Smooth muscle cell of the brain vasculature (primary cell): ENCODE measurements at regions not wholly inside any gene's neighbourhood (a gene's known extent, or its start where the extent isn't known, plus 50 kb on each side); places are given as distances from the start of the nearest gene placed in this dataset.
A peak's percentile ranks its signal among the peaks of the same experiment; 100 is the strongest.
"Not testable (repeated sequence)": the region's sequence is repeated elsewhere in the genome, so short reads cannot be mapped to it uniquely, and the experiment has no call there.

Experiments used
- DNase-seq: peaks from one replicate; pipeline ENCODE4 v3.0.0-alpha.2; 2012; ENCODE audit warnings: low read depth, low spot score

- DNase-seq = no peak
These were observed 99.7 kb upstream of the OTOS start for GRCh38 chr2:240240017-240240734.

GRCh38 chr2:240240781-240241180 lies 100.3 kb upstream of the OTOS start:
- DNase-seq = no peak

GRCh38 chr2:240241572-240241971 lies 101.1 kb upstream of the OTOS start:
- no peak for DNase-seq

- not testable (repeated sequence) for DNase-seq
These were observed 102.6 kb upstream of the OTOS start for GRCh38 chr2:240243049-240243448.

- no peak for DNase-seq
These were observed 104.1 kb upstream of the OTOS start for GRCh38 chr2:240244543-240244942.

GRCh38 chr2:240245184-240245583 lies 104.7 kb upstream of the OTOS start:
- DNase-seq = no peak

- DNase-seq = no peak
These were observed 105.2 kb upstream of the OTOS start for GRCh38 chr2:240245706-240246105.

- no peak for DNase-seq
These were observed 105.8 kb upstream of the OTOS start for GRCh38 chr2:240246173-240246820.

- DNase-seq = no peak
These were observed 106.9 kb upstream of the OTOS start for GRCh38 chr2:240247241-240247867.

- DNase-seq = no peak
These were observed 107.6 kb upstream of the OTOS start for GRCh38 chr2:240247868-240248720.

GRCh38 chr2:240248721-240249422 lies 108.4 kb upstream of the OTOS start:
- DNase-seq = no peak

- no peak for DNase-seq
These were observed 109.1 kb upstream of the OTOS start for GRCh38 chr2:240249423-240250149.

GRCh38 chr2:240250150-240250984 lies 109.9 kb upstream of the OTOS start:
- no peak for DNase-seq

GRCh38 chr2:240250985-240251847 lies 110.8 kb upstream of the OTOS start:
- DNase-seq = peak; percentile 75

GRCh38 chr2:240251848-240252190 lies 111.4 kb upstream of the OTOS start:
- DNase-seq = no peak

- DNase-seq = no peak
These were observed 111.9 kb upstream of the OTOS start for GRCh38 chr2:240252191-240252871.

- no peak for DNase-seq
These were observed 112.5 kb upstream of the OTOS start for GRCh38 chr2:240252872-240253511.
